ENCODE measurements at regions not wholly inside any gene's neighbourhood (a gene's known extent, or its start where the extent isn't known, plus 50 kb on each side); places are given as distances from the start of the nearest gene placed in this dataset.
A peak's percentile ranks its signal among the peaks of the same experiment; 100 is the strongest.
"Not testable (repeated sequence)": the region's sequence is repeated elsewhere in the genome, so short reads cannot be mapped to it uniquely, and the experiment has no call there.

GRCh38 chr19:28737021-28737895 is 475.7 kb downstream of the UQCRFS1 start:
- DNase-seq (ENCODE audit: low spot score) = peak; percentile 72

- DNase-seq (ENCODE audit: low spot score) = no peak
Observed at GRCh38 chr19:28736528-28736927, 476.4 kb downstream of the UQCRFS1 start.

GRCh38 chr19:28731577-28731976 is 481.4 kb downstream of the UQCRFS1 start:
- no peak for DNase-seq (ENCODE audit: low spot score)

DNA sequence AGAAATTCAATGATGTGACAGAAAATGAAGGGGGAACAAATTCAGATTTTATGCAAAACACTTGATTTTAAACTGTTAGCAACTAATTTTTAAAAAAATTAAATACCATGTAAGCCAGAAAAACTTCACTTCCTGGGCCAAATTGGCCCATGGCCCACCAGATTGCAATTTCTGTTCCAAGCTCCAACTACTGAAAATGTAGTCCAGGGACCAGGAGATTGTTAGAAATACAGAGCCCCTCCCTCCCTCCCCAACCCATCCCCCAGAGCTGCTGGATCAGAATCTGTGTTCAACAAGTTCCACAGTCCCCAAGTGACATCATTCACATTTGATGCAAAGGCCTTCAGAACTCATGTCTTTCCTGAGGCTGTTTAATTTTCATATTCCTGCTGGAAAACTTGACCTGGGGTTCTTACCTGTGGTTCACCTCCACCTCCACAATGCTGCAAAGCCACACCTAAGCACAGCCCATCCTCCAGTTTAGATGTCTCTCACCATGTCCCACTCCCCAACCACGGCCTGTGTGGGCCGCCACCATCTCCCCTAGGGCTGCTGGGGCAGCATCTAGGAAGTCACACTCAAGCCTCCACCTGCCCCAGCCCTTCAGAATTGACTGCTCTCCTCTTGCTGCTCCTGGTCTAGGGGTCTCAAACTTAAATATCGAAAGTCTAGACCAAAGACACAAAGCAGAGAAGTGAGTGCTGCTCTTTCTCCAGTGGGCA is 482.0 kb downstream of the UQCRFS1 start:
- DNase-seq (ENCODE audit: low spot score) = no peak

- no peak for DNase-seq (ENCODE audit: low spot score)
Observed at GRCh38 chr19:28727480-28728159, 485.3 kb downstream of the UQCRFS1 start.

- no peak for DNase-seq (ENCODE audit: low spot score)
Observed at GRCh38 chr19:28726533-28727479, 486.1 kb downstream of the UQCRFS1 start.

DNA sequence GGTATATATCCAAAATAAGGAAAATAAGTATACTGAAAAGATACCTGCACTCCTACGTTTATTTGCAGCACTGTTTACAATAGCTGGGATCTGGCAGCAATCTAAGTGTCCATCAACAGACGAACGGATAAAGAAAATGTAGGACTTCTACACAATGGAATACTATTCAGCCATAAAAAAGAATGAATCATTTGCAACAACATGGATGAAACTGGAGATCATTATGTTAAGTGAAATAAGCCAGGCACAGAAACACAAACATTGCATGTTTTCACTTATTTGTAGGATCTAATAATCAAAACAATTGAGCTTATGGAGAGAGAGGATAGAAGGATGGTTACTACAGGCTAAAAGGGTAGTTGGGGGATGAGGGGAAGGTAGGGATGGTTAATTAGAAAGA is 494.0 kb downstream of the UQCRFS1 start:
- DNase-seq (ENCODE audit: low spot score) = no peak

DNA sequence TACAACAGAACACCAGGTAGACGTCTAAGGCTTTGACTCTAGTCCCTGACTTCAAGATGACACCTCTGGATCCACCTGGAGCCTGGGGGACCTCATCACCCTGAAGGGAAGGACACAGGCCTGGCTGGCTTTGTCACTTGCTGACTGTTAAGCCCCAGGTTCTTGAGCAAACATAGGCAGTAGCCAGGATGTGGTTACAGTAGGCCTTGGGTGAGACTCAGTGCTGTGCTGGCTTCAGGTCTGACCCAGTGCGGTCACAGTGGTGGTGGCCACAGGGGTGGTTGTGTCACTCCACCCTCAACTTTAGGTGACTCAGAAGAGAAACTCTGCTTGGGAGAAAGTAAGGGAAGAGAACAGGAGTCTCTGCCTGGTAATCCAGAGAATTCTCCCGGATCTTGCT is 497.8 kb downstream of the UQCRFS1 start:
- DNase-seq (ENCODE audit: low spot score) = no peak

DNA sequence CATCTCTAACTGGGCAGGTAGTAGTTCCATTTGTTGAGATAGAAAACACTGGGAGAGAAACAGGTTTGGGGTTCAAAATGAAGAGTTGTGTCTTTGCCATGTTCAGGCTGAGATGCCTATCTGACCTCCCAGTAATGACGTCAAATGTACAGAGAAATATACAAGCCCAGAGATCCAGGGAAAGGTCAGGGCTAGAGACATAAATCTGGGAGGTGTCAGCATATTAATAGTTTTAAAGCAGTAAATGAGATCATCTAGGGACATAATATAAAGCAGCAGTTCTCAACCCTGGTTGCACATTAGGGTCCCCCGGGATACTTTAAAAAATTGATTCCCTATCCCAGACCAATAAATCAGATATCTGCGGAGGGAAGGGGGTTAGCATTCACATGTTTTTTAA is 501.5 kb downstream of the UQCRFS1 start:
- no peak for DNase-seq (ENCODE audit: low spot score)

DNA sequence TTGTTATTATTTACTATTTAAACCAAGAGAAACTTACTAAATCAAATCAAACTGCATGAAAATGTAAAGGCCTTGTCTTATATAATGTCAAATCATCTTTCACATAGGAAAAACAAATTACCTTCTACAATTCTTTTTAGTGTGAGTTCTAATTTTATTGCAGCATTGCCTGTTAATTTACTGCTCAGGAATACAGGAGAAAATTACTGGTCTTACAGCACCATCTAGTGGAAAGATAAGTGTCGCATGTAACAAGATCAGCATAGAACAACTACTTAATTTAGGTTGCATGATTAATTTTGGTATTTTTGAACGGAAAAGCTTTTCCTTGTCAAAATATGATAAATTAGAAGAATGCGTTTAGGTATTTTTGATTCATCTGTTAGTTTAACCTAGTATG is 502.7 kb downstream of the UQCRFS1 start:
- peak; percentile 83 for DNase-seq (ENCODE audit: low spot score)

GRCh38 chr19:28706693-28707092 is 506.3 kb downstream of the UQCRFS1 start:
- no peak for DNase-seq (ENCODE audit: low spot score)

GRCh38 chr19:28705008-28705407 is 507.9 kb downstream of the UQCRFS1 start:
- peak; percentile 26 for DNase-seq (ENCODE audit: low spot score)

DNA sequence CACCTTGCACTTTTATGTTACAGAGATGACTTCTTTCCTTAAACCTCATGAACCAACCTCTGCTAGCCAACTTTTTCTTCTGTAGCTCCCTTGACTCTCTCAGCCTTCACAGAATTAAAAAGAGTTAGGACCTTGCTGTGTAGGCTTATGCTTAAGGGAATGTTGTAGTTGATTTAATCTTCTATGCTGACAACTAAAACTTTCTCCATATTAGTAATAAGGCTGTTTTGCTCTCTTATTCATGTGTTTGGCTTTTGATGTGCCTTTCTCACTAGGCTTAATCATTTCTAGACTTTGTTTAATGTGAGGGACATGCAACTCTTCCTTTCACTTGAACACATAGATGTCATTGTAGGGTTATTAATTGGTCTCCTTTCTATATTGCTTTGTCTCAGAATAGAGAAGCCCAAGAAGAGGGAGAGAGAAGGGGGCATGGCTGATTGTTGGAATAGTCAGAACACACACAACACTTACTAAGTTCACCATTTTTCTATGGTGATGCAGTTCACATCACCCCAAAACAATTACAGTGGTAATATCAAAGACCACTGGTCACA is 509.5 kb downstream of the UQCRFS1 start:
- DNase-seq (ENCODE audit: low spot score) = no peak

- DNase-seq (ENCODE audit: low spot score) = no peak
Observed at GRCh38 chr19:28701491-28701890, 511.5 kb downstream of the UQCRFS1 start.

DNA sequence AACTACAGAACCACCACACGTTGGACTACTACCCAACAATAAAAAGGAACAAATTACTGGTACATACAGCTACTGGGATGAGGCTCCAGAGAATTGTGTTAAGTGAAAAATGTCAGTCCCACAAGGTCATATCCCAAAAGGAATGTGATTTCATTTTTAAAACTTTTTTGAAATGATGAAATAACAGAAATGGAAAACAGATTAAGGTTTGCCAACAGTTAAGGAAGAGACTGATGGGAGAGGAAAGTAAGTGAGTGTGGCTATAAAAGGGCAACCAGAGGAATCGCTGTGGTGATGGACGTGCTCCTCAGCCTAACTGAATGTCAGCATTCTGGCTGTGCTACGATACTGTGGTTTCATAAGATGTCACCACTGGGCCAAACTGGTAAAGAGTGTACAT is 512.8 kb downstream of the UQCRFS1 start:
- DNase-seq (ENCODE audit: low spot score) = no peak

DNA sequence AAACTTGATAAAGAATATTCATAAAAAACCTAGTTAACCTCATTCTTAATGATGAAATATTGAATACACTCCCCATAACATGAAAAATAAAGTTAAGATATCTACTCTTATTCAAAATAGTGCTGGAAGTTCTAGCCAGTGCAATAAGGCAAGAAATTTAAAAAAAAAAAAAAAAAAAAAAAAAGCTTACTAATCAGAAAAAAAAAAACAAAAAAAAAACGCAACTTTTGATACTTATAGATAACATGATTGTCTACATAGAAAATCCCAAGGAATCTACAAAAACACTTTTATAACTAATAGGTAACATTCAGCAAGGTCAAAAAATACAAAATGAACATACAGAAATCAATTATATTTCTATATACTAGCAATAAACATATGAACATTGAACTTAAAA is 515.6 kb downstream of the UQCRFS1 start:
- no peak for DNase-seq (ENCODE audit: low spot score)

GRCh38 chr19:28694812-28695211 is 518.1 kb downstream of the UQCRFS1 start:
- DNase-seq (ENCODE audit: low spot score) = no peak

DNA sequence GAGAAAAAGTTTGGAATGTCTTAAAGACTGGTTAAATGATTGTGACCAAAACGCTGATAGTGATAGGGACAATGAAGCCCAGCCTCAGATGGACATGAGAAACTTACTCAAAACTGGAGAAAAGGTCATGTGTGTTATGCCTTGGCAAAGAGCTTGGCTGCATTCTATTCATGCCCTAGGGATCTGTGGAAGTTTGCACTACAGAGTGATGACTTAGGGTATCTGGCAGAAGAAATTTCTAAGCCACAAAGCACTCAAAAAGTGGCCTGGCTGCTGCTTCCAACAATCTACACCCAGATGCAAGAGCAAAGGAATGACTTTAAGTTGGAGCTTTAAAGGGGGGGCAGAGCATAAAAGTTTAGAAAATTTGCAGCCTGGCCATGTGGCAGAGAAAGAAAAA is 521.3 kb downstream of the UQCRFS1 start:
- DNase-seq (ENCODE audit: low spot score) = no peak

DNA sequence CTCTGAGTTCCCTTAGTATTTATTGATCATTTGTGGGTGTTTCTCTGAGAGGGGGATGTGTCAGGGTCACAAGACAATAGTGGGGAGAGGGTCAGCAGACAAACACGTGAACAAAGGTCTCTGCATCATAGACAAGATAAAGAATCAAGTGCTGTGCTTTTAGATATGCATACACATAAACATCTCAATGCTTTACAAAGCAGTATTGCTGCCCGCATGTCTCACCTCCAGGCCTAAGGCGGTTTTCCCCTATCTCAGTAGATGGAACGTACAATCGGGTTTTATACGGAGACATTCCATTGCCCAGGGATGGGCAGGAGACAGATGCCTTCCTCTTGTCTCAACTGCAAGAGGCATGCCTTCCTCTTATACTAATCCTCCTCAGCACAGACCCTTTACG is 523.5 kb downstream of the UQCRFS1 start:
- not testable (repeated sequence) for DNase-seq (ENCODE audit: low spot score)

GRCh38 chr19:28687296-28687695 is 525.7 kb downstream of the UQCRFS1 start:
- DNase-seq (ENCODE audit: low spot score) = no peak

DNA sequence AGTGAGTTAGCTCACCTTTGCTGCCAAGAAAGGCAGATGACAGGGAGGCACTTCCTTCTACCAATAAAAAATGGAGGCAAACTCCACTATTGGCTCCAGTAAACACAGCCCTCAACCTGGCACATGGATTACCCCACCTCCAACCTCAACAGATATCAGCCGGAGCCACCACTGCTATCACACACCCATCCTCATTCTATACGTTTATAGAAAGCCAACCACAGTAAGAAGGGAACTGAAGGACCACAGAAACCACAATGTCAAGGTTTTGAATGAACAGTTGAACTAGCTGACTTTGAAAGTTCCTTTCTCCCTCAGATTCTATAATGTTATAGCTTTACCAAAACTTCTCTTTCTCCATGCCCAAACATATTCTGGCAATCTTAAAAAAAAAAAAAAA is 526.2 kb downstream of the UQCRFS1 start:
- no peak for DNase-seq (ENCODE audit: low spot score)

Data from pons (tissue), 1 donor.